ENCODE measurements at regions not wholly inside any gene's neighbourhood (a gene's known extent, or its start where the extent isn't known, plus 50 kb on each side); places are given as distances from the start of the nearest gene placed in this dataset.

GRCh38 chr15:26318689-26319088, 454.2 kb downstream of the GABRB3 start:
- no peak for DNase-seq (ENCODE audit: low read depth in 2 of 2)
- no peak for TF ChIP-seq CTCF (IDR thresholded peaks at IDR 0.05; ENCODE audit: low read depth, low read length)
- H3K4me3 ChIP-seq (replicated peaks in 1 of 2; ENCODE audit: low read depth in 2 of 2, low read length in 2 of 2), result no peak overlapping the region

GRCh38 chr15:26314577-26314976, 451.4 kb upstream of the ATP10A start:
- TF ChIP-seq CTCF (IDR thresholded peaks at IDR 0.05; ENCODE audit: low read depth, low read length), result no peak
- no peak for DNase-seq (ENCODE audit: low read depth in 2 of 2)

GRCh38 chr15:26311710-26312236, 448.6 kb upstream of the ATP10A start:
- H3K4me3 ChIP-seq (replicated peaks in 1 of 2; ENCODE audit: low read depth in 2 of 2, low read length in 2 of 2), result no peak overlapping the region
- no peak for TF ChIP-seq CTCF (IDR thresholded peaks at IDR 0.05; ENCODE audit: low read depth, low read length)
- DNase-seq (ENCODE audit: low read depth in 2 of 2), result no peak

More at GRCh38 chr15:26314577-26314976, 451.4 kb upstream of the ATP10A start:
- H3K4me3 ChIP-seq (replicated peaks in 1 of 2; ENCODE audit: low read depth in 2 of 2, low read length in 2 of 2), result no peak overlapping the region

GRCh38 chr15:26298659-26299170, 435.6 kb upstream of the ATP10A start:
- no peak overlapping the region for H3K4me3 ChIP-seq (replicated peaks in 1 of 2; ENCODE audit: low read depth in 2 of 2, low read length in 2 of 2)
- no peak for TF ChIP-seq CTCF (IDR thresholded peaks at IDR 0.05; ENCODE audit: low read depth, low read length)
- DNase-seq (ENCODE audit: low read depth in 2 of 2), result no peak

- no peak overlapping the region for H3K4me3 ChIP-seq (replicated peaks in 1 of 2; ENCODE audit: low read depth in 2 of 2, low read length in 2 of 2)
- no peak for TF ChIP-seq CTCF (IDR thresholded peaks at IDR 0.05; ENCODE audit: low read depth, low read length)
- no peak for DNase-seq (ENCODE audit: low read depth in 2 of 2)
Observed at GRCh38 chr15:26298010-26298658, 435.0 kb upstream of the ATP10A start.

GRCh38 chr15:26295336-26296085, 432.4 kb upstream of the ATP10A start:
- no peak for TF ChIP-seq CTCF (IDR thresholded peaks at IDR 0.05; ENCODE audit: low read depth, low read length)
- DNase-seq (ENCODE audit: low read depth in 2 of 2), result no peak
- H3K4me3 ChIP-seq (replicated peaks in 1 of 2; ENCODE audit: low read depth in 2 of 2, low read length in 2 of 2), result no peak overlapping the region
